Sigmoid colon (tissue), 6 donors: ENCODE measurements at regions not wholly inside any gene's neighbourhood (a gene's known extent, or its start where the extent isn't known, plus 50 kb on each side); places are given as distances from the start of the nearest gene placed in this dataset.

ENCODE experiments used
- DNase-seq: peaks from one replicate; pipeline ENCODE4 v3.0.0-alpha.2; 2019
- H3K27ac ChIP-seq, 4 donors: fragments of 200-600 bp; sonication (generic); one replicate each; pipeline ENCODE4 v1.5.1; 2016 to 2019; ENCODE audit warnings: mild to moderate bottlenecking in 1 of 4
- H3K27me3 ChIP-seq, 3 donors: fragments of 200-600 bp; sonication (generic); one replicate each; pipeline ENCODE4 v1.5.1; 2019; ENCODE audit warnings: mild to moderate bottlenecking in 1 of 3
- H3K36me3 ChIP-seq, 4 donors: fragments of 200-600 bp; sonication (generic); one replicate each; pipeline ENCODE4 v1.5.1; 2016 to 2019
- H3K4me1 ChIP-seq, 4 donors: fragments of 200-600 bp; sonication (generic); one replicate each; pipeline ENCODE4 v1.5.1; 2017 to 2019
- H3K4me3 ChIP-seq, 4 donors: fragments of 200-600 bp; sonication (generic); one replicate each; pipeline ENCODE4 v1.5.1; 2017 to 2019; ENCODE audit warnings: mild to moderate bottlenecking in 2 of 4, moderate library complexity in 1 of 4
- H3K9me3 ChIP-seq, 4 donors: fragments of 200-600 bp in 3 of 4; sonication (generic) in 3 of 4; one replicate each; pipeline versions ENCODE4 v1.5.1 to v1.6.1; 2013 to 2019
- CTCF ChIP-seq, 4 experiments: fragments of 450-650 bp in 3 of 4; fragments of 200-600 bp in 1 of 4; IDR thresholded peaks; one replicate each; pipeline ENCODE4 v1.5.1; 2016 to 2019; ENCODE audit warnings: antibody characterized with exemption in 4 of 4, mild to moderate bottlenecking in 3 of 4, moderate library complexity in 2 of 4
- EP300 ChIP-seq, 4 donors: sonication (generic); formaldehyde crosslinking; IDR thresholded peaks; one replicate each; pipeline ENCODE4 v1.6.1; 2017; ENCODE audit warnings: antibody characterized with exemption in 4 of 4
- POLR2A ChIP-seq, 2 donors: fragments of 450-650 bp; IDR thresholded peaks; one replicate each; pipeline ENCODE4 v1.6.1; 2016; ENCODE audit warnings: antibody characterized with exemption in 2 of 2, mild to moderate bottlenecking in 2 of 2, moderate library complexity in 2 of 2
- POLR2AphosphoS5 ChIP-seq, 4 donors: sonication (generic); formaldehyde crosslinking; IDR thresholded peaks; one replicate each; pipeline ENCODE4 v1.6.1; 2017; ENCODE audit warnings: antibody characterized with exemption in 4 of 4
- WGBS, 2 donors: extraction: QIAGEN DNeasy Blood & Tissue Kit; methylation state at CpG; one replicate each; pipeline ENCODE4 v1.1.7; 2013; 5-methylcytosine and 5-hydroxymethylcytosine counted together
- intact Hi-C: fragments of 100-400 bp; cut with DNase I; formaldehyde crosslinking; loops from one replicate; pipeline ENCODE4 v1.15.1; 2023
- donor health status: healthy with polysubstance abuse.
- donor health status: healthy.

GRCh38 chr5:74266132-74266531, 374.4 kb downstream of the ENC1 start:
- DNase-seq = no peak
- WGBS, 2 donors = 72 to 84% methylated on average over 2 of the region's 2 CpGs

GRCh38 chr5:74262544-74263207, 377.9 kb downstream of the ENC1 start:
- no peak overlapping the region for H3K4me3 ChIP-seq
- DNase-seq = no peak
- H3K9me3 ChIP-seq = no peaks in the 10 kb centered on the region
- H3K36me3 ChIP-seq = no peaks in the 10 kb centered on the region
- TF ChIP-seq POLR2A (IDR thresholded peaks at IDR 0.05) (no peak), CTCF (IDR thresholded peaks at IDR 0.05) (no peak), EP300 (IDR thresholded peaks at IDR 0.05) (no peak), POLR2AphosphoS5 (IDR thresholded peaks at IDR 0.05) (no peak)
- H3K27ac ChIP-seq = no peak overlapping the region
- no peaks in the 10 kb centered on the region for H3K27me3 ChIP-seq
- intact Hi-C loops = no loop called here
- 89 to 97% methylated on average over 1 of the region's 1 CpG for WGBS, 2 donors
- H3K4me1 ChIP-seq = peaks cover 0 to 4% (median 0%) of the 10 kb centered on the region in 4 donors

More at GRCh38 chr5:74266132-74266531, 374.4 kb downstream of the ENC1 start:
- Histone ChIP-seq H3K27me3 (no peaks in the 10 kb centered on the region), H3K4me1 (no peaks in the 10 kb centered on the region), H3K36me3 (no peaks in the 10 kb centered on the region), H3K4me3 (no peak overlapping the region), H3K27ac (no peak overlapping the region), H3K9me3 (no peaks in the 10 kb centered on the region)
- intact Hi-C loops = no loop called here
- TF ChIP-seq POLR2A (IDR thresholded peaks at IDR 0.05) (no peak), POLR2AphosphoS5 (IDR thresholded peaks at IDR 0.05) (no peak), EP300 (IDR thresholded peaks at IDR 0.05) (no peak), CTCF (IDR thresholded peaks at IDR 0.05) (no peak)

GRCh38 chr5:74261866-74262265, 378.7 kb downstream of the ENC1 start:
- intact Hi-C loops = no loop called here
- WGBS, 2 donors = 56 to 71% methylated on average over 3 of the region's 3 CpGs

GRCh38 chr5:74261421-74261820, 379.1 kb downstream of the ENC1 start:
- H3K27me3 ChIP-seq = no peaks in the 10 kb centered on the region
- no peaks in the 10 kb centered on the region for H3K36me3 ChIP-seq
- H3K4me1 ChIP-seq = peaks cover 0 to 8% (median 2%) of the 10 kb centered on the region in 4 donors
- no peak overlapping the region for H3K4me3 ChIP-seq
- no peaks in the 10 kb centered on the region for H3K9me3 ChIP-seq
- no peak for DNase-seq
- H3K27ac ChIP-seq = no peak overlapping the region
- no peak for TF ChIP-seq POLR2AphosphoS5 (IDR thresholded peaks at IDR 0.05)
- no peak for TF ChIP-seq POLR2A (IDR thresholded peaks at IDR 0.05)
- no peak for TF ChIP-seq CTCF (IDR thresholded peaks at IDR 0.05)
- WGBS, 2 donors = 59 to 62% methylated on average over 3 of the region's 3 CpGs
- intact Hi-C loops = no loop called here

More at GRCh38 chr5:74261866-74262265, 378.7 kb downstream of the ENC1 start:
- Histone ChIP-seq H3K4me1 (peaks cover 0 to 6% (median 2%) of the 10 kb centered on the region in 4 donors), H3K27me3 (no peaks in the 10 kb centered on the region), H3K4me3 (no peak overlapping the region), H3K27ac (no peak overlapping the region), H3K36me3 (no peaks in the 10 kb centered on the region), H3K9me3 (no peaks in the 10 kb centered on the region)
- TF ChIP-seq POLR2AphosphoS5 (IDR thresholded peaks at IDR 0.05) = no peak
- TF ChIP-seq EP300 (IDR thresholded peaks at IDR 0.05) = no peak
- no peak for TF ChIP-seq POLR2A (IDR thresholded peaks at IDR 0.05)
- no peak for TF ChIP-seq CTCF (IDR thresholded peaks at IDR 0.05)
- no peak for DNase-seq

GRCh38 chr5:74259572-74259971, 381.0 kb downstream of the ENC1 start:
- intact Hi-C loops = no loop called here
- Histone ChIP-seq H3K4me3 (no peak overlapping the region), H3K27ac (no peak overlapping the region), H3K9me3 (no peaks in the 10 kb centered on the region), H3K36me3 (no peaks in the 10 kb centered on the region), H3K4me1 (peaks cover 0 to 8% (median 2%) of the 10 kb centered on the region in 4 donors), H3K27me3 (no peaks in the 10 kb centered on the region)
- DNase-seq = no peak
- WGBS, 2 donors = 80 to 94% methylated on average over 7 of the region's 7 CpGs
- TF ChIP-seq CTCF (IDR thresholded peaks at IDR 0.05) (no peak), EP300 (IDR thresholded peaks at IDR 0.05) (no peak), POLR2AphosphoS5 (IDR thresholded peaks at IDR 0.05) (no peak), POLR2A (IDR thresholded peaks at IDR 0.05) (no peak)
